ENCODE measurements at regions not wholly inside any gene's neighbourhood (a gene's known extent, or its start where the extent isn't known, plus 50 kb on each side); places are given as distances from the start of the nearest gene placed in this dataset.

GRCh38 chr6:19382676-19383075, 454.5 kb upstream of the ID4 start:
- TF ChIP-seq CTCF (IDR thresholded peaks at IDR 0.05), result no peak
- H3K9ac ChIP-seq (ENCODE audit: insufficient read depth, low read length, poor library complexity, severe bottlenecking), result no peak overlapping the region
- no peak overlapping the region for H2AFZ ChIP-seq (ENCODE audit: insufficient read depth, low read depth, low read length, poor library complexity, severe bottlenecking)
- no peak overlapping the region for H3K27ac Mint-ChIP-seq
- H3K4me3 ChIP-seq (replicated peaks in 1 of 3; ENCODE audit: low read depth in 2 of 3, low read length in 3 of 3), result no peak overlapping the region
- 78% methylated on average over 3 of the region's 3 CpGs for WGBS (ENCODE audit: insufficient coverage)
- peaks cover 1 to 12% (median 5%) of the 10 kb centered on the region in 7 donors for H3K9me3 Mint-ChIP-seq
- H3K4me3 Mint-ChIP-seq, result no peak overlapping the region
- no peaks in the 10 kb centered on the region for H3K36me3 Mint-ChIP-seq
- no peak overlapping the region for H3K4me2 ChIP-seq (replicated peaks; ENCODE audit: extremely low read depth, low read length, poor library complexity, severe bottlenecking)
- intact Hi-C loops (cut with micrococcal nuclease), result no loop called here
- peaks cover 0 to 2% of the 10 kb centered on the region in 2 donors for H3K9me3 ChIP-seq (replicated peaks in 1 of 2; ENCODE audit: control insufficient read depth in 1 of 2, insufficient read depth in 1 of 2, low read length in 2 of 2)
- DNase-seq, result no peak
- H3K4me1 Mint-ChIP-seq, result no peaks in the 10 kb centered on the region
- no peak overlapping the region for H3K27ac ChIP-seq (ENCODE audit: low read depth in 1 of 2, low read length in 2 of 2)
- H3K4me1 ChIP-seq (ENCODE audit: control insufficient read depth in 1 of 2, insufficient read depth in 2 of 2, low read length in 2 of 2), result no peaks in the 10 kb centered on the region
- H3K79me2 ChIP-seq (ENCODE audit: insufficient read depth, low read length), result no peaks in the 10 kb centered on the region
- no peaks in the 10 kb centered on the region for H3K27me3 Mint-ChIP-seq (ENCODE audit: low read depth in 3 of 3)
- no peaks in the 10 kb centered on the region for H3K27me3 ChIP-seq (ENCODE audit: control insufficient read depth in 2 of 2, insufficient read depth in 2 of 2, low read length in 2 of 2)
- H3K36me3 ChIP-seq (replicated peaks in 1 of 2; ENCODE audit: control insufficient read depth in 1 of 2, insufficient read depth in 2 of 2, low read length in 2 of 2), result no peaks in the 10 kb centered on the region
- no peaks in the 10 kb centered on the region for H4K20me1 ChIP-seq (ENCODE audit: insufficient read depth, low read length)

GRCh38 chr6:19391926-19392325, 445.2 kb upstream of the ID4 start:
- WGBS (ENCODE audit: insufficient coverage), result no CpG with 5 or more reads among the region's 2 CpGs
- no peak overlapping the region for H2AFZ ChIP-seq (ENCODE audit: insufficient read depth, low read depth, low read length, poor library complexity, severe bottlenecking)
- TF ChIP-seq CTCF (IDR thresholded peaks at IDR 0.05), result no peak
- H3K27ac ChIP-seq (ENCODE audit: low read depth in 1 of 2, low read length in 2 of 2), result no peak overlapping the region
- H3K36me3 ChIP-seq (replicated peaks in 1 of 2; ENCODE audit: control insufficient read depth in 1 of 2, insufficient read depth in 2 of 2, low read length in 2 of 2), result no peaks in the 10 kb centered on the region
- no peak overlapping the region for H3K9ac ChIP-seq (ENCODE audit: insufficient read depth, low read length, poor library complexity, severe bottlenecking)
- H4K20me1 ChIP-seq (ENCODE audit: insufficient read depth, low read length), result no peaks in the 10 kb centered on the region
- no peak overlapping the region for H3K4me3 ChIP-seq (replicated peaks in 1 of 3; ENCODE audit: low read depth in 2 of 3, low read length in 3 of 3)
- Mint-ChIP-seq H3K27me3 (ENCODE audit: low read depth in 3 of 3) (no peaks in the 10 kb centered on the region), H3K4me1 (no peaks in the 10 kb centered on the region), H3K27ac (no peak overlapping the region), H3K36me3 (no peaks in the 10 kb centered on the region), H3K4me3 (no peak overlapping the region), H3K9me3 (peaks cover 0 to 10% (median 4%) of the 10 kb centered on the region in 7 donors)
- no peaks in the 10 kb centered on the region for H3K4me1 ChIP-seq (ENCODE audit: control insufficient read depth in 1 of 2, insufficient read depth in 2 of 2, low read length in 2 of 2)
- H3K9me3 ChIP-seq (replicated peaks in 1 of 2; ENCODE audit: control insufficient read depth in 1 of 2, insufficient read depth in 1 of 2, low read length in 2 of 2), result peaks cover 3 to 18% of the 10 kb centered on the region in 2 donors
- no peaks in the 10 kb centered on the region for H3K79me2 ChIP-seq (ENCODE audit: insufficient read depth, low read length)
- no peak for DNase-seq
- intact Hi-C loops (cut with micrococcal nuclease), result no loop called here
- H3K4me2 ChIP-seq (replicated peaks; ENCODE audit: extremely low read depth, low read length, poor library complexity, severe bottlenecking), result no peak overlapping the region
- H3K27me3 ChIP-seq (ENCODE audit: control insufficient read depth in 2 of 2, insufficient read depth in 2 of 2, low read length in 2 of 2), result no peaks in the 10 kb centered on the region

Measured in CD14-positive monocyte (primary cell).